KMS-11 (cell line): ENCODE measurements at regions not wholly inside any gene's neighbourhood (a gene's known extent, or its start where the extent isn't known, plus 50 kb on each side); places are given as distances from the start of the nearest gene placed in this dataset.
A peak's percentile ranks its signal among the peaks of the same experiment; 100 is the strongest.

Experiments used
- H2AFZ ChIP-seq: fragments of 200-600 bp; sonication (generic); 2 replicates; pipeline ENCODE4 v1.6.1; 2016; ENCODE audit warnings: antibody characterized with exemption, mixed run types, low read depth
- H3K27ac ChIP-seq: fragments of 200-600 bp; sonication (generic); 2 replicates; pipeline ENCODE4 v1.6.1; 2016; ENCODE audit warnings: mild to moderate bottlenecking, mixed run types
- H3K27me3 ChIP-seq: fragments of 200-600 bp; sonication (generic); 2 replicates; pipeline ENCODE4 v1.6.1; 2017; ENCODE audit warnings: mild to moderate bottlenecking, low read depth, mixed run types, moderate library complexity; ENCODE audit not compliant: insufficient read depth
- H3K36me3 ChIP-seq: fragments of 200-600 bp; sonication (generic); 2 replicates; pipeline ENCODE4 v1.6.1; 2017; ENCODE audit warnings: mild to moderate bottlenecking, mixed run types; ENCODE audit not compliant: insufficient read depth
- H3K4me1 ChIP-seq: fragments of 200-600 bp; sonication (generic); 2 replicates; pipeline ENCODE4 v1.6.1; 2016; ENCODE audit warnings: mild to moderate bottlenecking, low read depth, mixed run types; ENCODE audit not compliant: poor library complexity, severe bottlenecking
- H3K4me2 ChIP-seq: fragments of 200-600 bp; sonication (generic); 2 replicates; pipeline ENCODE4 v1.7.0; 2016; ENCODE audit warnings: mild to moderate bottlenecking, mixed run types
- H3K4me3 ChIP-seq: fragments of 200-600 bp; sonication (generic); IDR thresholded peaks from 2 replicates; pipeline ENCODE4 v1.6.1; 2017; ENCODE audit warnings: low read depth, low read length, mixed read lengths; ENCODE audit not compliant: insufficient read depth
- H3K79me2 ChIP-seq: fragments of 200-600 bp; sonication (generic); 2 replicates; pipeline ENCODE4 v1.6.1; 2016; ENCODE audit warnings: low read depth, mixed run types; ENCODE audit not compliant: insufficient read depth
- H3K9ac ChIP-seq: fragments of 200-600 bp; sonication (generic); 2 replicates; pipeline ENCODE4 v1.6.1; 2016; ENCODE audit warnings: mild to moderate bottlenecking, mixed run types
- H4K20me1 ChIP-seq: fragments of 200-600 bp; sonication (generic); 2 replicates; pipeline ENCODE4 v1.6.1; 2016; ENCODE audit warnings: mild to moderate bottlenecking, mixed run types; ENCODE audit not compliant: insufficient read depth
- TF ChIP-seq, protein P1 (sequence below): fragments of 200-600 bp; sonication (generic); conservative IDR thresholded peaks from 2 replicates; pipeline ENCODE4 v1.6.1; 2017; ENCODE audit warnings: low read depth, mild to moderate bottlenecking, antibody characterized with exemption, low read length, moderate library complexity, mixed read lengths

DNA sequence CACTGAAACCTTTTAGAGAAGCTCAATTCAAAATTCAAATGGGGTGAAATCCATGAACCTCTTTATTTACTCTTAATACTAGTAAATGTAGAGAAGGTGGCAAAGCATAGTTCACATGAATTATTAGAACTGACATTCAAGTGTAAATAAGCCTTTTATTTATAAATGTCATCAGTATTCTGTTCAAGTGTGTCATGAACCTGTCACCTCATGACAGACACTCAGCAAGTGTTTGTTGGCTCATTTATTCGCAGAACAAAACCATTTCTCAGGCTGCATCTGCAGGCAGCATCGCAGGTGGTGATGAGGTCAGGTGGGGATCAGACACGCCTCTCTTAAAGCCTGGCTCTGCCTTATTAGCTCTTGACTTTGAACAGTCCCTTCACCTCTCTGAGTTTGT, 116.6 kb downstream of the SETD4 start:
- Histone ChIP-seq H3K36me3 (no peaks in the 10 kb centered on the region), H4K20me1 (no peaks in the 10 kb centered on the region)
- TF ChIP-seq, protein P1, sequence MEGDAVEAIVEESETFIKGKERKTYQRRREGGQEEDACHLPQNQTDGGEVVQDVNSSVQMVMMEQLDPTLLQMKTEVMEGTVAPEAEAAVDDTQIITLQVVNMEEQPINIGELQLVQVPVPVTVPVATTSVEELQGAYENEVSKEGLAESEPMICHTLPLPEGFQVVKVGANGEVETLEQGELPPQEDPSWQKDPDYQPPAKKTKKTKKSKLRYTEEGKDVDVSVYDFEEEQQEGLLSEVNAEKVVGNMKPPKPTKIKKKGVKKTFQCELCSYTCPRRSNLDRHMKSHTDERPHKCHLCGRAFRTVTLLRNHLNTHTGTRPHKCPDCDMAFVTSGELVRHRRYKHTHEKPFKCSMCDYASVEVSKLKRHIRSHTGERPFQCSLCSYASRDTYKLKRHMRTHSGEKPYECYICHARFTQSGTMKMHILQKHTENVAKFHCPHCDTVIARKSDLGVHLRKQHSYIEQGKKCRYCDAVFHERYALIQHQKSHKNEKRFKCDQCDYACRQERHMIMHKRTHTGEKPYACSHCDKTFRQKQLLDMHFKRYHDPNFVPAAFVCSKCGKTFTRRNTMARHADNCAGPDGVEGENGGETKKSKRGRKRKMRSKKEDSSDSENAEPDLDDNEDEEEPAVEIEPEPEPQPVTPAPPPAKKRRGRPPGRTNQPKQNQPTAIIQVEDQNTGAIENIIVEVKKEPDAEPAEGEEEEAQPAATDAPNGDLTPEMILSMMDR = no peak

DNA sequence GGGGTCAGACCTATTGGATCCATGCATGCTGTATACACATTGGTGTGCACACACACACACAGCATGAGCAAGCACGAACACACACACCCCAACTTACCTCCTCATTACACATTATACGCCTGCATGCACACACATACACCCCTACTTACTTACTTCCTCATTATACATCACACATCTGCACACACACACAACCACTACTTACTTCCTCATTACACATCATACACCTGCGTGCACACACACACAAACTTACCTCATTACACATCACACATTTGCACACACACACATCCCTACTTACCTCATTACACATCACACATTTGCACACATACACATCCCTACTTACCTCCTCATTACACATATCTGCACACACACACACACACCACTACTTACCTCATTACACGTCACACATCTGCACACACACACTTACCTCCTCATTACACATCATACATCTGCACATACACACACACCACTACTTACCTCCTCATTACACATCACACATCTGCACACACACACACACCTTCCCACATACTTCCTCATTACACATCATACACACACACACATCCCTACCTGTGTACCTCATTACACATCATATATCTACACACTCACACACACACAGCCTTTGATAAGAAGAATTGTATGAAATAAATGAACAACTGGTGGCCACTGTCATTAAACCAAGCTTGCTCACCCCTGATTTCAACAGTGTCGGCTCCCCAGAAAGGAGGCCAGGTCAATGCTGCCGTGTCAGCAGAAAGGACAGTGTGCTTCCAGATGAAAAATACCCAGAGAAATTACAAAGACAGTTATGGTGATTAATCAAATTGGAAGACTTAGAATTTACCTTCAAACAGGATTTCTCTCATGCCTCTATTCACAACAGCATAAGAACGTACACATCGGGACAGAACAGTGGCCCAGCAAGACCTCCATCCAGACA, 117.8 kb downstream of the SETD4 start:
- no peak overlapping the region for H3K4me2 ChIP-seq
- no peaks in the 10 kb centered on the region for H3K4me1 ChIP-seq
- H2AFZ ChIP-seq = no peak overlapping the region
- H3K36me3 ChIP-seq = no peaks in the 10 kb centered on the region
- H3K9ac ChIP-seq = no peak overlapping the region
- TF ChIP-seq, protein P1 = no peak
- no peaks in the 10 kb centered on the region for H3K79me2 ChIP-seq
- no peak overlapping the region for H3K4me3 ChIP-seq
- no peaks in the 10 kb centered on the region for H3K27me3 ChIP-seq
- H4K20me1 ChIP-seq = no peaks in the 10 kb centered on the region
- H3K27ac ChIP-seq = no peak overlapping the region

More for the DNA sequence above, 116.6 kb downstream of the SETD4 start:
- Histone ChIP-seq H3K4me2 (no peak overlapping the region), H3K79me2 (no peaks in the 10 kb centered on the region), H3K4me1 (no peaks in the 10 kb centered on the region), H2AFZ (no peak overlapping the region), H3K9ac (no peak overlapping the region), H3K4me3 (no peak overlapping the region), H3K27ac (no peak overlapping the region), H3K27me3 (no peaks in the 10 kb centered on the region)

DNA sequence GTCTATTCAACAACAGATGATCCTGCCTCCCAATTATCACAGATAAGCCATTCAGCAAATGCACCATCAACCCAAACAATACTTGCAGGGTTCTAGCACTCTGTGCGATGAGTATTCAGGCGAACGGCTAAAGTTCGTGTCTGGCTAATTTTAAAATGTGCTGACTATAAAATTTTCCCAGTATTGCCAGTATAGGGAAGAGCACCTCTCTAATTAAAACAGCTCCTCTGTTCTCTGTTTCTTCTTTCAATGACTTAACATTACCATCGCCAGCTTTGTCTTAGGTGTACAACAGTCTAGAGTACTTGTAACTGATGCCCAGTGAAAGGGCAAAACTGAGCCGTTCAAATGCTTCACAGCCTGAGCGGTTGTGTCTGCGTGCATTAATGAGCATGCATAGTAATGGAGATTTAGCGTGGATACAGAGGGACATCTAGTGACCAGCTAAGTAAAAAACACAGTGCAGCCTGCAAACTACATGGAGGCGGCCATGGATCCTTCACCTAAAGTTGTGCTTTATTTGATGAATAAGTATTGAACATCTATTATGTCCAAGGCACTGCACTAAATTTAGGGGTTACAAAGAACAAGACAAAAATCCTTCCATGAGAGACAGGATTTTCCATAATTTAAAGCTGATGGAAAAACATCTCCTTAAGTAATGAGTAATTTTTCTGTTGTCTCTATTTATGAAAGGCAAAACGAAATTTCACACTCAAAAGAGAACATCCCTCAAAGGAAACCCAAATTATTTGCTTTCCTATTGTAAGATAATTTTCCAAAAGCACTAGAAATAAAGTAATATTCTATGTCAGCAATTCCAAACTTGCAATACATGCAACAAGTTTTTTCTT, 120.0 kb downstream of the SETD4 start:
- Histone ChIP-seq H3K79me2 (no peaks in the 10 kb centered on the region), H3K9ac (no peak overlapping the region), H3K27me3 (no peaks in the 10 kb centered on the region), H3K36me3 (no peaks in the 10 kb centered on the region), H3K27ac (no peak overlapping the region), H3K4me2 (no peak overlapping the region), H3K4me3 (no peak overlapping the region), H4K20me1 (no peaks in the 10 kb centered on the region), H2AFZ (no peak overlapping the region), H3K4me1 (no peaks in the 10 kb centered on the region)
- TF ChIP-seq, protein P1 = peak; percentile 43; the same call in 1 of the 2 replicates

DNA sequence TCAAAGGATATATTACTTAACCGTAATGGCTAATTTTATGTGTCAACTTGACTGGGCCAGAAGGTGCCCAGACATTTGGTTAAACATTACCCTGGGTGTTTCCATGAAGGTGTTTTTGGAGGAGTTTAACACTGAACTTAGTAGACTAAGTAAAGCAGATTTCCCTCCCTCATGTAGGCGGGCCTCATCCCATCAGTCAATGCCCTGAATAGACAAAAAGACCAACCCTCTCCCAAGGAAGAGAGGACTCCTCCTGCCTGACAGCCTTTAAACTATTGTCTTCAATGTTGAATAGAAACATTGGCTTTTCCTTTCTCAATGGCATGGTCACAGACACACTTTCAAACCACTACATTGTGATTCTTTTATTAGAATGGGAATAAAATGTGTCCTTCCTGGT, 121.9 kb downstream of the SETD4 start:
- Histone ChIP-seq H4K20me1 (no peaks in the 10 kb centered on the region), H3K4me2 (no peak overlapping the region), H3K27me3 (no peaks in the 10 kb centered on the region), H3K36me3 (no peaks in the 10 kb centered on the region), H2AFZ (no peak overlapping the region), H3K27ac (no peak overlapping the region), H3K4me3 (no peak overlapping the region), H3K9ac (no peak overlapping the region), H3K79me2 (no peaks in the 10 kb centered on the region), H3K4me1 (no peaks in the 10 kb centered on the region)
- TF ChIP-seq, protein P1 = no peak
